ENCODE measurements at regions not wholly inside any gene's neighbourhood (a gene's known extent, or its start where the extent isn't known, plus 50 kb on each side); places are given as distances from the start of the nearest gene placed in this dataset.

GRCh38 chr1:184299796-184300195 lies 87.0 kb upstream of the C1orf21 start:
- H3K27ac ChIP-seq (ENCODE audit: low read depth, low read length), result no peak overlapping the region
- no peaks in the 10 kb centered on the region for H4K20me1 ChIP-seq (ENCODE audit: control insufficient read depth, insufficient read depth, low read depth, low read length)
- H3K27me3 ChIP-seq (ENCODE audit: control insufficient read depth, low read length), result no peaks in the 10 kb centered on the region; the same call in 1 of the 2 replicates
- TF ChIP-seq CTCF (IDR thresholded peaks at IDR 0.05; ENCODE audit: low read depth, low read length, poor library complexity, severe bottlenecking) (no peak), EZH2phosphoT487 (IDR thresholded peaks at IDR 0.05; ENCODE audit: borderline replicate concordance, low read length) (no peak)
- H3K4me1 ChIP-seq (ENCODE audit: control insufficient read depth, low read length), result no peaks in the 10 kb centered on the region
- no peaks in the 10 kb centered on the region for H3K9me2 ChIP-seq (replicated peaks; ENCODE audit: control insufficient read depth, low read length)
- H3K9me3 ChIP-seq (ENCODE audit: control insufficient read depth, insufficient read depth, low read length), result no peaks in the 10 kb centered on the region
- no peaks in the 10 kb centered on the region for H3K36me3 ChIP-seq (ENCODE audit: control insufficient read depth, low read length)
- H3F3A ChIP-seq (ENCODE audit: control insufficient read depth, insufficient read depth), result no peaks in the 10 kb centered on the region
- no peaks in the 10 kb centered on the region for H3K79me2 ChIP-seq (ENCODE audit: control insufficient read depth, low read length)
- no peak overlapping the region for H3K4me3 ChIP-seq (ENCODE audit: low read length)
- no peak overlapping the region for H3K4me2 ChIP-seq (ENCODE audit: low read length)

- Histone ChIP-seq H3K27ac (ENCODE audit: low read depth, low read length) (no peak overlapping the region), H3K9me3 (ENCODE audit: control insufficient read depth, insufficient read depth, low read length) (no peaks in the 10 kb centered on the region), H3F3A (ENCODE audit: control insufficient read depth, insufficient read depth) (no peaks in the 10 kb centered on the region), H3K4me2 (ENCODE audit: low read length) (no peak overlapping the region), H3K79me2 (ENCODE audit: control insufficient read depth, low read length) (no peaks in the 10 kb centered on the region), H3K4me1 (ENCODE audit: control insufficient read depth, low read length) (no peaks in the 10 kb centered on the region), H3K36me3 (ENCODE audit: control insufficient read depth, low read length) (no peaks in the 10 kb centered on the region), H3K27me3 (ENCODE audit: control insufficient read depth, low read length) (no peaks in the 10 kb centered on the region; the same call in 1 of the 2 replicates), H3K9me2 (replicated peaks; ENCODE audit: control insufficient read depth, low read length) (no peaks in the 10 kb centered on the region), H4K20me1 (ENCODE audit: control insufficient read depth, insufficient read depth, low read depth, low read length) (no peaks in the 10 kb centered on the region), H3K4me3 (ENCODE audit: low read length) (no peak overlapping the region)
- TF ChIP-seq EZH2phosphoT487 (IDR thresholded peaks at IDR 0.05; ENCODE audit: borderline replicate concordance, low read length) (no peak), CTCF (IDR thresholded peaks at IDR 0.05; ENCODE audit: low read depth, low read length, poor library complexity, severe bottlenecking) (no peak)
Measured at GRCh38 chr1:184300446-184300845, 86.4 kb upstream of the C1orf21 start.

- H3K4me2 ChIP-seq (ENCODE audit: low read length), result no peak overlapping the region
- no peak overlapping the region for H3K4me3 ChIP-seq (ENCODE audit: low read length)
- no peaks in the 10 kb centered on the region for H3K36me3 ChIP-seq (ENCODE audit: control insufficient read depth, low read length)
- H3K79me2 ChIP-seq (ENCODE audit: control insufficient read depth, low read length), result no peaks in the 10 kb centered on the region
- no peaks in the 10 kb centered on the region for H3K9me3 ChIP-seq (ENCODE audit: control insufficient read depth, insufficient read depth, low read length)
- H3K27ac ChIP-seq (ENCODE audit: low read depth, low read length), result no peak overlapping the region
- H4K20me1 ChIP-seq (ENCODE audit: control insufficient read depth, insufficient read depth, low read depth, low read length), result no peaks in the 10 kb centered on the region
- no peaks in the 10 kb centered on the region for H3K9me2 ChIP-seq (replicated peaks; ENCODE audit: control insufficient read depth, low read length)
- TF ChIP-seq EZH2phosphoT487 (IDR thresholded peaks at IDR 0.05; ENCODE audit: borderline replicate concordance, low read length) (no peak), CTCF (IDR thresholded peaks at IDR 0.05; ENCODE audit: low read depth, low read length, poor library complexity, severe bottlenecking) (no peak)
- no peaks in the 10 kb centered on the region; the same call in 1 of the 2 replicates for H3K27me3 ChIP-seq (ENCODE audit: control insufficient read depth, low read length)
- H3K4me1 ChIP-seq (ENCODE audit: control insufficient read depth, low read length), result no peaks in the 10 kb centered on the region
- no peaks in the 10 kb centered on the region for H3F3A ChIP-seq (ENCODE audit: control insufficient read depth, insufficient read depth)
Measured at GRCh38 chr1:184301227-184301626, 85.6 kb upstream of the C1orf21 start.

- Histone ChIP-seq H3K27ac (ENCODE audit: low read depth, low read length) (no peak overlapping the region), H3K4me2 (ENCODE audit: low read length) (no peak overlapping the region)
- TF ChIP-seq CTCF (IDR thresholded peaks at IDR 0.05; ENCODE audit: low read depth, low read length, poor library complexity, severe bottlenecking) (no peak), EZH2phosphoT487 (IDR thresholded peaks at IDR 0.05; ENCODE audit: borderline replicate concordance, low read length) (no peak)
Measured at GRCh38 chr1:184302346-184302745, 84.5 kb upstream of the C1orf21 start.

More at GRCh38 chr1:184302346-184302745, 84.5 kb upstream of the C1orf21 start:
- no peaks in the 10 kb centered on the region for H3F3A ChIP-seq (ENCODE audit: control insufficient read depth, insufficient read depth)
- H3K9me2 ChIP-seq (replicated peaks; ENCODE audit: control insufficient read depth, low read length), result no peaks in the 10 kb centered on the region
- no peaks in the 10 kb centered on the region for H3K79me2 ChIP-seq (ENCODE audit: control insufficient read depth, low read length)
- H3K27me3 ChIP-seq (ENCODE audit: control insufficient read depth, low read length), result no peaks in the 10 kb centered on the region
- no peaks in the 10 kb centered on the region for H4K20me1 ChIP-seq (ENCODE audit: control insufficient read depth, insufficient read depth, low read depth, low read length)
- no peaks in the 10 kb centered on the region for H3K36me3 ChIP-seq (ENCODE audit: control insufficient read depth, low read length)
- no peaks in the 10 kb centered on the region for H3K9me3 ChIP-seq (ENCODE audit: control insufficient read depth, insufficient read depth, low read length)
- H3K4me1 ChIP-seq (ENCODE audit: control insufficient read depth, low read length), result no peaks in the 10 kb centered on the region
- H3K4me3 ChIP-seq (ENCODE audit: low read length), result no peak overlapping the region
